B cell (primary cell): ENCODE measurements at regions not wholly inside any gene's neighbourhood (a gene's known extent, or its start where the extent isn't known, plus 50 kb on each side); places are given as distances from the start of the nearest gene placed in this dataset.

Experiments used
- ATAC-seq: fragments of 200-7000 bp; cut with Tn5 transposase; one replicate; pipeline ENCODE4 v1.10.0; 2021; ENCODE audit warnings: low read depth, mild to moderate bottlenecking, moderate number of reproducible peaks, moderate library complexity
- CTCF ChIA-PET: fragments of 350-600 bp; sonication (Branson Sonifier 250); formaldehyde crosslinking; loops from one replicate; lab custom pipeline; 2021; ENCODE audit warnings: antibody characterized with exemption, inconsistent platforms; lab: Charles Lee
- POLR2A ChIA-PET: fragments of 350-600 bp; sonication (Branson Sonifier 250); formaldehyde crosslinking; loops from one replicate; lab custom pipeline; 2021; ENCODE audit warnings: antibody characterized with exemption; lab: Charles Lee
- DNase-seq: peaks from one replicate; pipeline ENCODE4 v3.0.0; 2013
- H2AFZ ChIP-seq: 2 replicates; pipeline ENCODE4 v1.6.1; 2012; ENCODE audit warnings: mild to moderate bottlenecking, low read depth, low read length; ENCODE audit not compliant: insufficient read depth, poor library complexity, severe bottlenecking
- H3K27ac ChIP-seq, 2 donors: 1 replicate in 1 of 2; 2 replicates in 1 of 2; pipeline ENCODE4 v1.5.1; 2012 to 2013; ENCODE audit warnings: low read length in 2 of 2, mild to moderate bottlenecking in 2 of 2, moderate library complexity in 1 of 2
- H3K27me3 ChIP-seq, 4 experiments: fragments of 200-600 bp in 1 of 4; sonication (generic) in 1 of 4; replicated peaks in 1 of 4; 1 replicate in 2 of 4; 2 replicates in 2 of 4; pipeline versions ENCODE4 v1.6.1 to v1.7.0; 2013 to 2016; ENCODE audit warnings: low read length in 3 of 4, mild to moderate bottlenecking in 2 of 4, mixed read lengths in 1 of 4, moderate library complexity in 1 of 4; ENCODE audit not compliant: insufficient read depth in 4 of 4, control insufficient read depth in 3 of 4; ENCODE audit errors: control extremely low read depth in 1 of 4
- H3K36me3 ChIP-seq, 2 experiments: replicated peaks in 1 of 2; 1 replicate in 1 of 2; 2 replicates in 1 of 2; pipeline versions ENCODE4 v1.6.1 to v1.7.1; 2013; ENCODE audit warnings: low read length in 1 of 2; ENCODE audit not compliant: insufficient read depth in 2 of 2, control insufficient read depth in 1 of 2; ENCODE audit errors: control extremely low read depth in 1 of 2, extremely low read depth in 1 of 2
- H3K4me1 ChIP-seq, 2 donors: fragments of 200-600 bp in 1 of 2; sonication (generic) in 1 of 2; 1 replicate in 1 of 2; 2 replicates in 1 of 2; pipeline versions ENCODE4 v1.5.1 to v1.6.1; 2013 to 2017; ENCODE audit warnings: low read length in 2 of 2; ENCODE audit not compliant: control insufficient read depth in 2 of 2, insufficient read depth in 2 of 2
- H3K4me2 ChIP-seq: replicated peaks from 2 replicates; pipeline ENCODE3; 2012; ENCODE audit warnings: mild to moderate bottlenecking, low read depth, low read length; ENCODE audit not compliant: poor library complexity, severe bottlenecking
- H3K4me3 ChIP-seq, 5 experiments: fragments of 200-600 bp in 1 of 5; sonication (generic) in 1 of 5; 1 replicate in 3 of 5; 2 replicates in 2 of 5; pipeline versions ENCODE4 v1.5.1 to v1.7.0; 2011 to 2016; ENCODE audit warnings: low read length in 4 of 5, mild to moderate bottlenecking in 4 of 5, low read depth in 2 of 5, control low read depth in 1 of 5, moderate library complexity in 1 of 5; ENCODE audit not compliant: insufficient read depth in 1 of 5; ENCODE audit errors: control extremely low read depth in 1 of 5, extremely low read depth in 1 of 5
- H3K79me2 ChIP-seq: fragments of 200-600 bp; sonication (generic); one replicate; pipeline ENCODE4 v1.6.0; 2016; ENCODE audit warnings: low read length; ENCODE audit not compliant: control insufficient read depth, insufficient read depth
- H3K9ac ChIP-seq: fragments of 200-600 bp; sonication (generic); 2 replicates; pipeline ENCODE4 v1.6.1; 2017; ENCODE audit warnings: mild to moderate bottlenecking, low read length, moderate library complexity
- H3K9me3 ChIP-seq, 3 donors: one replicate each; pipeline versions ENCODE4 v1.6.1 to v1.7.1; 2013; ENCODE audit warnings: low read length in 2 of 3; ENCODE audit not compliant: control insufficient read depth in 2 of 3, insufficient read depth in 1 of 3; ENCODE audit errors: control extremely low read depth in 1 of 3
- H4K20me1 ChIP-seq: 2 replicates; pipeline ENCODE4 v1.6.0; 2012; ENCODE audit warnings: mild to moderate bottlenecking, low read length; ENCODE audit not compliant: insufficient read depth, control insufficient read depth, poor library complexity, severe bottlenecking
- H3K27ac Mint-ChIP-seq: one replicate; pipeline ENCODE4 v1.8.0; 2021; ENCODE audit warnings: mixed read lengths
- H3K27me3 Mint-ChIP-seq: one replicate; pipeline ENCODE4 v1.8.0; 2021; ENCODE audit warnings: mixed read lengths
- H3K4me1 Mint-ChIP-seq: one replicate; pipeline ENCODE4 v1.8.0; 2021; ENCODE audit warnings: mixed read lengths
- H3K4me3 Mint-ChIP-seq: one replicate; pipeline ENCODE4 v1.8.0; 2021; ENCODE audit warnings: mixed read lengths
- H3K9me3 Mint-ChIP-seq: one replicate; pipeline ENCODE4 v1.8.0; 2022; ENCODE audit warnings: mixed read lengths; ENCODE audit not compliant: insufficient read depth
- EZH2 ChIP-seq: IDR thresholded peaks from 2 replicates; pipeline ENCODE4 v1.6.1; 2012; ENCODE audit warnings: borderline replicate concordance, low read depth, mild to moderate bottlenecking, moderate library complexity, low read length; ENCODE audit not compliant: insufficient read depth, poor library complexity, severe bottlenecking
- WGBS: methylation state at CpG from one replicate; pipeline ENCODE4 v1.1.5; 2013; ENCODE audit warnings: missing lambda C conversion rate; ENCODE audit not compliant: insufficient coverage; 5-methylcytosine and 5-hydroxymethylcytosine counted together
- intact Hi-C: fragments of 100-400 bp; cut with micrococcal nuclease; formaldehyde crosslinking; loops from one replicate; pipeline ENCODE4 v1.10.0; 2022
- TF ChIP-seq, protein P1 (sequence below): fragments of 200-600 bp; IDR thresholded peaks from one replicate; pipeline ENCODE4 v1.8.0; 2022; ENCODE audit warnings: antibody characterized with exemption, mild to moderate bottlenecking

DNA sequence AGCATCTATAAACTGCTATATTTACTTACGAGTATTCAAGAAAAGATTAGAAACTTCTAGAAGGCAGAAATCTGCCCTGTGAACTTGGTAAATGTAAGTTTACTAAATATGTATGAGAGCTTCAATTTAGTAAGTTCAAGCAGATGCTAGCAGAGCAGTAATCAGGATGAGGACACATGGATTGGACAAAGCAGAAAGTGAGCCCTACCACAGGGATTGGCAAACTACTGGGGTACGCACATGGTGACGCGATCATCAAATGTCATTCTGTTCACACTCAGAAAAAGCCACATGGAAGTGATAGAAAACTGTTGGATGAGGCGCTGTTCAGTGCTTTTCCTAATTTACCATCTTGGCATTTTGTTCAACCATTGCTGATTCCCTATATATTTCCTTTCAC, 360.2 kb upstream of the ZNF385D start:
- no peak overlapping the region for H3K4me3 Mint-ChIP-seq
- Histone ChIP-seq H3K4me2 (no peak overlapping the region), H3K4me1 (no peaks in the 10 kb centered on the region), H3K27ac (no peak overlapping the region), H4K20me1 (no peaks in the 10 kb centered on the region), H3K27me3 (no peaks in the 10 kb centered on the region), H3K4me3 (no peak overlapping the region), H3K9ac (no peak overlapping the region), H3K79me2 (no peaks in the 10 kb centered on the region), H3K9me3 (no peaks in the 10 kb centered on the region), H2AFZ (no peak overlapping the region), H3K36me3 (no peaks in the 10 kb centered on the region)
- WGBS: no CpG with 5 or more reads among the region's 5 CpGs
- no peak for TF ChIP-seq EZH2
- TF ChIP-seq, protein P1, sequence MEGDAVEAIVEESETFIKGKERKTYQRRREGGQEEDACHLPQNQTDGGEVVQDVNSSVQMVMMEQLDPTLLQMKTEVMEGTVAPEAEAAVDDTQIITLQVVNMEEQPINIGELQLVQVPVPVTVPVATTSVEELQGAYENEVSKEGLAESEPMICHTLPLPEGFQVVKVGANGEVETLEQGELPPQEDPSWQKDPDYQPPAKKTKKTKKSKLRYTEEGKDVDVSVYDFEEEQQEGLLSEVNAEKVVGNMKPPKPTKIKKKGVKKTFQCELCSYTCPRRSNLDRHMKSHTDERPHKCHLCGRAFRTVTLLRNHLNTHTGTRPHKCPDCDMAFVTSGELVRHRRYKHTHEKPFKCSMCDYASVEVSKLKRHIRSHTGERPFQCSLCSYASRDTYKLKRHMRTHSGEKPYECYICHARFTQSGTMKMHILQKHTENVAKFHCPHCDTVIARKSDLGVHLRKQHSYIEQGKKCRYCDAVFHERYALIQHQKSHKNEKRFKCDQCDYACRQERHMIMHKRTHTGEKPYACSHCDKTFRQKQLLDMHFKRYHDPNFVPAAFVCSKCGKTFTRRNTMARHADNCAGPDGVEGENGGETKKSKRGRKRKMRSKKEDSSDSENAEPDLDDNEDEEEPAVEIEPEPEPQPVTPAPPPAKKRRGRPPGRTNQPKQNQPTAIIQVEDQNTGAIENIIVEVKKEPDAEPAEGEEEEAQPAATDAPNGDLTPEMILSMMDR: no peak
- H3K9me3 Mint-ChIP-seq: no peaks in the 10 kb centered on the region
- H3K27me3 Mint-ChIP-seq: no peaks in the 10 kb centered on the region
- CTCF ChIA-PET: no interaction called here
- DNase-seq: no peak
- POLR2A ChIA-PET: no interaction called here
- ATAC-seq: no peak
- intact Hi-C loops: no loop called here
- no peak overlapping the region for H3K27ac Mint-ChIP-seq
- no peaks in the 10 kb centered on the region for H3K4me1 Mint-ChIP-seq

DNA sequence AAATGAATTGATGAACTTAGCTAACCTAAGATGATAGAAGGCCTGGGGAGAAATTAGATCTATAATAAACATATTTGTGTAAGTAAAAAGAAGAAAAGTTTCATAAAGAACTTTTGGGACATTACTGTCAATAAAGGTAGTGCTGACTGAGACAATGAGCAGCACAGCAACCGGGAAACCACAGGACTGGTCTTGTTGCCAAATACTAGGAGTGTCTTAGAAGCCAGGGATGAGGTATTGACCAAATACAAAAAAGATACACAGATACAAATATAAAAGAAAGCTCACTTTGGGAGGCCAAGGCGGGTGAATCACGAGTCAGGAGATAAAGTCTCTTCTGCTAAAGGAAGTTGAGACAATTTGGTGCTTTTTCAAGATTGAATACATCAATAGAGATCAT, 362.4 kb upstream of the ZNF385D start:
- Histone ChIP-seq H3K36me3 (no peaks in the 10 kb centered on the region), H3K79me2 (no peaks in the 10 kb centered on the region), H3K27me3 (no peaks in the 10 kb centered on the region), H3K4me2 (no peak overlapping the region), H3K9me3 (no peaks in the 10 kb centered on the region), H3K4me1 (no peaks in the 10 kb centered on the region), H4K20me1 (no peaks in the 10 kb centered on the region), H3K4me3 (no peak overlapping the region), H3K9ac (no peak overlapping the region), H2AFZ (no peak overlapping the region), H3K27ac (no peak overlapping the region)
- no peak overlapping the region for H3K4me3 Mint-ChIP-seq
- WGBS: no CpG with 5 or more reads among the region's 3 CpGs
- H3K27ac Mint-ChIP-seq: no peak overlapping the region
- TF ChIP-seq, protein P1: no peak
- TF ChIP-seq EZH2: no peak
- no peaks in the 10 kb centered on the region for H3K4me1 Mint-ChIP-seq
- POLR2A ChIA-PET: no interaction called here
- no peaks in the 10 kb centered on the region for H3K9me3 Mint-ChIP-seq
- intact Hi-C loops: no loop called here
- ATAC-seq (no peak), DNase-seq (no peak)
- no peaks in the 10 kb centered on the region for H3K27me3 Mint-ChIP-seq
- CTCF ChIA-PET: no interaction called here
